HPDE6-E6E7 (cell line): ENCODE measurements at regions not wholly inside any gene's neighbourhood (a gene's known extent, or its start where the extent isn't known, plus 50 kb on each side); places are given as distances from the start of the nearest gene placed in this dataset.
A peak's percentile ranks its signal among the peaks of the same experiment; 100 is the strongest.

Experiments
- DNase-seq: peaks from one replicate; pipeline ENCODE4 v3.0.0; 2011; ENCODE audit warnings: missing footprints; ENCODE audit errors: extremely low spot score

- peak; percentile 44 for DNase-seq
Measured at GRCh38 chr2:16507655-16508489, 157.8 kb downstream of the CYRIA start.

GRCh38 chr2:16506366-16506765 lies 159.3 kb downstream of the CYRIA start:
- no peak for DNase-seq

DNA sequence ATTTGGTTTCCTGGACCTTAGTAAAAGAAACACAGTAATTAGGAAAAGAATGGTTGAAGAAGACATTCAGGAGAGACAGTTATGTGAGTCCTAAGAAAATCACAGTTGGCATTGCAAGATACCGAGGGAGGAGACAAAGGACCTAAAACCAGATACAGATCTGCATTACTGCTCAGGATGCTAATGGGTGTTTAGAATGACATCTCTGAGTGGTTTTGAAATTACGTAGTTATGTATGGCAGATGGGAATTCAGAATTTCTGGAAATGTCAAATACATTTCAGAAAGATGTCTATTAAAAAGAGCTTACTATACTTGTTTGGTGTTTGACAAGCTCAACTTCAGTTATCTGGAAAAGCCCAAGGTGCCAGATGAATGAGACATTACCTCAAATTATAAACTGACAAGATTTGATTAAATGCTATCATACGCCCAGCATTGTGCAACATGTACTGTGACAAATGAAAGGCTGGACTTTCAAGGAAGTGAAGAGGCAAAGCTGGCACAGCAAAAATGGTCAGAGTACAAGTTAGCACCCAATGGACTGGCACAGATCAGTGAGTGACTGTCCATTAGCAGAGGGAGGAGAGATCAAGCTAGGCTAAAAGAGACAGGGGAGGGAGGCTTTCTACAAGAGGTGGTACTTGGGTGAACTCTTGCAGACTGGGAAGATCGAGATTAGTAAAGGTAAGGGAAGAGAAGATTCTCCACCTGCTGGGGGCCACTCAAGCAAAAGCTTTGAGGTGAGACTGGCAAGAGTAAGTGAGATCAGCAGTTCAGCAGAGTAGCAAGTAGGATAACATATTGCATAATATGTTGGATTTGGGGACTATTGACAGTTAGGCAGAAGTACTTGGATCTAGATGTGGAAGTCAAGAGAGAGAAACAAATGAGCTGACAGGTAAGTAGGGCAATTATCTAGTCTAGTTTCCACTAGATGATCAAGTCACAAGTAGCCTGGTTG lies 168.9 kb downstream of the CYRIA start:
- no peak for DNase-seq

DNA sequence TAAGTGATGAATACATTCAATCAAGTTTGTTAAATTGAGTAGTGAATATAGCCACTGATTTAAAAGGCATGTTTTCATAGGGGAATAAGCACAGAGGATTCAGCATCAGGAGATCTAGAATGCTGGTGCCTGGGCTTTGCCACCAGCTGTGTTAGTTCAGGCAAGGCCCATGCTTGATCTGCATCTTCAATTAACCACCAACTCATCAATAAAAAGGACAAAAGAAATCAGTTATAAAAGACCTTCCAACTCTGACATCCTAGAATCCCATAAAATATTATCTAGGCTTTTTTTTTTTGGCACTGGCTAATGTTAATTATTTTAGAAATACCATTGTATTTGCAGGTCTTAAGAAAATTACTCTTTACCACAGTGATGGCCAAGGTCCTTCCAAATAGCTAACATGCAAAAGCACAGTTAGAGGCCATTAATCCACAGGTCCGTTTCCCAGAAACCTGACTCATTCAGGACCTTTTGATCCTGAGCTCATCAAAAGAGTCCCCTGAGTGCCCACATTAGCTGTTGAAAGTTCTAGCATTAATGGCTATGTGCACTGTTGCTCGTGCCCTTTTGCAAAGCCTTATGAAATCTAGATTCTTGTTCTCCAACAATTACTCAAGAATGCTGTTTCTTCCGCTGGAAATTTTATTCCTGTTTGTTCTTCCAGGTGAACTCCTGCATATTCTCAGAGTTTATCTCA lies 170.0 kb downstream of the CYRIA start:
- DNase-seq, result no peak

- no peak for DNase-seq
Measured at GRCh38 chr2:16494836-16495508, 170.7 kb downstream of the CYRIA start.

GRCh38 chr2:16493788-16494187 lies 171.8 kb downstream of the CYRIA start:
- DNase-seq, result no peak

GRCh38 chr2:16487686-16488085 lies 177.9 kb downstream of the CYRIA start:
- peak; percentile 13 for DNase-seq

DNA sequence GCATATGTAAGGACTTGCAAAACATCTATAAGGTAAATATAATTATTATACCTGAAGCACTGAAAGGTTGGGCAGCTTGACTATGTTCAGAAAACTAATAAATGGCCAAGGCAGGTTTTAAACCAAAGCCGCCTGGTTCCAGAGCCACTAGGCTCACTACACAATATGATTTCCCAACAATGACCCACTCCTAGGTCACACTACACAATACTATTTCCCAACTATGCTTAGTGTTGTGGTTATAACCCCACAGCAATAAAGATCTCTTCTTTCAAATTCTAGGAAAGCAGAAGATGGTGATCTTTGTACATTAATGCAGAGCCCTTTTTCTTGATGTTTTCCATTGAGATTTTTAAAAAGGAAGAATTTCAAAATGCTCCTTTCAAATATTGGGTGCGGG lies 180.4 kb downstream of the CYRIA start:
- DNase-seq, result no peak

DNA sequence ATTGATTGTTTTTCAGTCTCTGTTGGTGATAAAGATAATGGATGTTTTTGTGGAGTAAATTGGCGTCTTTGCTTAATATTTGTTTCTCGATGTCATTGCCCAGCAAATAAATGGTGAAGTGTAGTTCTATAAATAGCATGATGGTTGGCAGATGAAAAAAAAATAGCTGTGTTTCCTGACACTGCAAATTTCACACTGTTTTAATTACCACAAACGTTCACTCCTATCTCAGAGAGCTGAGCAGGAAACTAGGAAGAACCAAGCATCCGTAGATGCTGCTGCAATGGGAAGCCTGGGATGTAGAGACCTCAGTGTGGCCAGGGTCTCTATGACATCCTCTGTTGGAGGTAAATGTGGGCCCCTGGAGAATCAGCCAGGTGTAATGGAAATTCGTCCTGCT lies 183.2 kb downstream of the CYRIA start:
- no peak for DNase-seq

GRCh38 chr2:16481351-16481750 lies 184.3 kb downstream of the CYRIA start:
- no peak for DNase-seq

DNA sequence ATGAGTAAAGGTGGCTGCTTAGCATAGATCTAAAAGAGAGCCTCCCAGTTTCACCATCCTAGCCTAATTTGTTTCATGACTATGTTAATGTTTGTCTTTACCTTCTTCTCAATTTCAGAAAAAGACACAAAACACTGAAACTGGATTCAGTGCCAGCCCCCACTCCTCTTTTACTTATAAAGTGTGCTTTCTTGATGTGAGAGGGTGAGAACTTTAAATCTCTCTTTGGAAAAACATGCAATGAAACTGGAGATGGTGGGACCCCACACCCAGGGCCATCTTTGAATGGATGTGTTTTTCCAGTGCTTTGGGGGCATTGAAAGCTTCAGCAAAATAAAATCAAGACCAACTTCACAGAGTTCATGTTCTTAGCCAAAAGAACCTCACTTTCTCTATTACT lies 185.9 kb downstream of the CYRIA start:
- DNase-seq, result no peak

DNA sequence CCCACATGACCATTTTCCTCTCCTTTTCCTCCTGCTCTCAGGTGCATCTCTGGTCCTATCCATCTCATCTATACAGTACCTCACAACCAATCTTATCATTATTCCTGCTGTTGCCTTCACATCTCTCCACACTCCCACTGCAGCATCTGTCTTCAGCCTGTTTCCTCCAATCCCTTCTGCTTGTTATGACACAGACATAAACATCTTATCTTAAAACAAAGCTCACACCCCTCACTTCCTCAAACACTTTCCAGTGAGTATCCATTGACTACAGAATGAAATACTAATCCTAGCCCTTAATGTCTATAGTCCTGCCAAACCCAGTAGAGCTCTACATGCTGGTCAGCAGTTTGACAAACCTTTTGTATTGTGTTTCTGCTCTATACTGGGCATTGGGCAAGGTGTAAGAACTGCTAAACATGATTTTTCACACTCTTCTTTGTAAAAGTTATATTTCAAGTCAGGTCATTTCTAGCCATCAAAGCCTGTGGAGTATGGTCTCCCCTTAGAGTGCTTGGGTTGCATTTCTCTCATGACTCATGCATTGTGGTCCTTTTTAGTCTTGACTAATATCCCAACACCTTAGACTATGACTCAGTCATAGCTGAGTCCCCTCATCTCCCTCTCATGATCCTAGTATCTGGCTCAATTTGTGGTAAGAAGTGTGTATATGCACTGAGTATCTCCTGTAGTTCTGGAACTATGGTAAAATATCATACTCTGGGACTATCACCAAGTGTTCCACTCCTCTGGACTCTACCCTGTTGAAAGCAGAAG lies 187.0 kb downstream of the CYRIA start:
- DNase-seq, result no peak

GRCh38 chr2:16477648-16478047 lies 188.0 kb downstream of the CYRIA start:
- DNase-seq, result no peak

GRCh38 chr2:16476866-16477265 lies 188.8 kb downstream of the CYRIA start:
- no peak for DNase-seq

GRCh38 chr2:16475986-16476567 lies 189.6 kb downstream of the CYRIA start:
- no peak for DNase-seq

DNA sequence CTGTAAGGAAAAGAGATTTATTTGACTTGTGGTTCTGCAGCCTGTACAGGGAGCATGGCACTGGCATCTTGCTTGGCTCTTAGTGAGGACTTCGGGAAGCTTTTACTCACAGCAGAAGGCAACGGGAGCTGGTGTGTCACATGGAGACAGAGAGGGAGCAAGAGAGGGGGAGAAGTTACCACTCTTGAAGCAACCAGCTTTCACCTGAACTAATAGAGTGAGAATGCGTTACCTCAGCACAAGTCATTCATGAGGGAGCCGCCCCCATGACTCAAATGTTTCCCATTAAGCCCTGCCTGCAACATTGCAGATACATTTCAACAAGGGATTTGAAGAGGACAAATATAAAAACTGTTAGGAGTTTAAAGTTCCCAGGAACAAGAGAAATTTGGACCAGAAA lies 190.0 kb downstream of the CYRIA start:
- DNase-seq, result peak; percentile 5

- no peak for DNase-seq
Measured at GRCh38 chr2:16473575-16473974, 192.1 kb downstream of the CYRIA start.

DNA sequence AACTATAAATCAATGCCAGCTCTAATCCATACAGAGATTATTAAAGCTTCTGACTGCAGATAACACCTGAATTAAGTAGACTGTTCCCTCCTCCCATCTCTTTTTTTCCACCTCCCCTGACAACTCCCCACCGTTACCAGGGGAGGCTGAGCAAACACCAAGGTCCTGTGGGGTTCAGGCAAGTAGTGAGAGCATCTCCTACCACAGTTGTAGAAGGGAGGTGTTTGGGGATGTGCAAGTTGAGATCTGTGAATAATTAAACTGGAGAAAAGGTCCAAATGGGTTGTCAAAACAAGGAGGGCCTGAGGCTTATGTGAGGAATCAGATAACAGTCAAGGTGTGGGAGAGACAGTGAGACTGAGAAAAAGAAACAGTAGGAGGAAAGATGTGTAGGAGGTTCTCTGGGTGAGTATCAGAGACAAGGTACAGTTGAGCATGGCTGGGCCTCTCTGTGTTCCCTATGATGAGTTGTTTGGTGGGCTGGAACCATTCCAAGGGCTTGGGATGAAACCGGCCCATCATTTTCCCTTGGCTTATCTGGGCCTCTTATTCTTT lies 194.6 kb downstream of the CYRIA start:
- DNase-seq, result no peak

GRCh38 chr2:16466821-16467151 lies 198.8 kb downstream of the CYRIA start:
- no peak for DNase-seq

DNA sequence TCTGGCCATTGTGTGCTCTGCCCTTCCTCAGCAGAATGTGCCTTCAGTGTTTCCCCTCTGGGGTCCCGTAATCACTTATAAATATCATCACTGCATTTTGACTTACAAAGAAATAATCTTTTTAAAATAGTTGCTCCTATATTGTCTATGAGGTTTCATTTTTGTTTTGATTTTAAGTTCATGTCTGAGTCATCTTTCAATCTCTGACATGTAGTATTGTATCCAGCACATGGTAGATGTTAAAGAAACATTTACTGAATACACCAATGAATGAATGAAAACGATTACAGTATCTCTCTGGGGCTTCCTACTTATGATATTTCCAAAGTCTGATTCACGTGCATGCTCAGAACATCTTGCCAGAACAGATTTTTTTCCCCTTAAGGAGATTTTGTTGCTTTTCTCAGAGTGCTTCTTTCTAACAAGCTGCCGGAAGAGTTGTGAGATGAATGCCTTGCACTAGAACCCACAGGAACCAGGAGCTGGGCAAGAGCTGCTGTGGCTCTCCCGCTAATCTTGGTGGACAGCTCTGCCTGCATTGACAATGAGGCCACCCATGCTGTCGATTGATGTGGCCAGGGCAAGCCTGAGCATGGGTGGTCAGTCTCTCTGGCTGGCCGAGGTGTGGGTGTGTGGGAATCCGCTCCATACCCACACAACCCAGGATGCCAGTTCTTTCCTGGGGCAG lies 199.4 kb downstream of the CYRIA start:
- no peak for DNase-seq
